HCT116 (cell line): ENCODE measurements at regions not wholly inside any gene's neighbourhood (a gene's known extent, or its start where the extent isn't known, plus 50 kb on each side); places are given as distances from the start of the nearest gene placed in this dataset.

ENCODE experiments used
- ATAC-seq: fragments of 200-7000 bp; cut with Tn5 transposase; 2 replicates; pipeline ENCODE4 v1.9.1; 2020; ENCODE audit warnings: mild to moderate bottlenecking, moderate library complexity
- BruUV-seq: library from RNA; stranded (reverse); fragments of 400-500 nt; replicated peaks from 2 replicates; lab custom pipeline; 2021; lab: Mats Ljungman, UMichigan
- CTCF ChIA-PET: fragments of 300-600 bp; sonication (Branson Sonifier 250); formaldehyde crosslinking; loops from one replicate; lab custom pipeline; 2021; ENCODE audit warnings: antibody characterized with exemption; lab: Charles Lee
- POLR2A ChIA-PET: fragments of 300-600, 350-600 bp; sonication (Branson Sonifier 250); formaldehyde crosslinking; loops from one replicate; lab custom pipeline; 2021; ENCODE audit warnings: antibody characterized with exemption; lab: Charles Lee
- RAD21 ChIA-PET, 2 experiments: fragments of 300-600 bp; sonication (Branson Sonifier 250); formaldehyde crosslinking; loops; one replicate each; lab custom pipeline; 2023; ENCODE audit warnings: low total read pairs in 2 of 2; ENCODE audit not compliant: uncharacterized antibody in 2 of 2, unreplicated experiment in 2 of 2, low non-redundant PET in 1 of 2; lab: Charles Lee
- DNase-seq: peaks from one replicate; pipeline ENCODE4 v3.0.0-alpha.2; 2010; ENCODE audit warnings: low read depth, low spot score
- H2AFZ ChIP-seq: fragments of 200-600 bp; shearing (Covaris generic), sonication (generic); 2 replicates; pipeline ENCODE4 v1.6.1; 2017; ENCODE audit warnings: low read depth, mixed run types, mixed read lengths, antibody characterized with exemption, low read length; ENCODE audit not compliant: poor library complexity, severe bottlenecking
- H3K27ac ChIP-seq: 2 replicates; pipeline ENCODE4 v1.5.1; 2012; ENCODE audit warnings: low read depth, low read length
- H3K27me3 ChIP-seq: fragments of 200-600 bp; sonication (generic); 2 replicates; pipeline ENCODE4 v1.6.1; 2016; ENCODE audit warnings: mixed run types, low read length, mixed read lengths; ENCODE audit not compliant: insufficient read depth
- H3K36me3 ChIP-seq, 2 experiments: fragments of 200-500 bp in 1 of 2; fragments of 200-600 bp in 1 of 2; sonication (Bioruptor generic) in 1 of 2; sonication (generic) in 1 of 2; 2 replicates each; pipeline versions ENCODE4 v1.5.1 to v1.6.1; 2014 to 2016; ENCODE audit warnings: low read length in 2 of 2, inconsistent platforms in 1 of 2, mixed read lengths in 1 of 2, mixed run types in 1 of 2; ENCODE audit not compliant: insufficient read depth in 2 of 2, control insufficient read depth in 1 of 2
- H3K4me1 ChIP-seq, 2 experiments: fragments of 200-600 bp in 1 of 2; sonication (generic) in 1 of 2; 2 replicates each; pipeline versions ENCODE4 v1.5.1 to v1.6.1; 2012 to 2017; ENCODE audit warnings: low read length in 2 of 2, inconsistent platforms in 1 of 2, mild to moderate bottlenecking in 1 of 2, mixed read lengths in 1 of 2, mixed run types in 1 of 2, moderate library complexity in 1 of 2; ENCODE audit not compliant: insufficient read depth in 2 of 2, control insufficient read depth in 1 of 2
- H3K4me2 ChIP-seq: fragments of 200-600 bp; sonication (generic); 2 replicates; pipeline ENCODE4 v1.6.1; 2017; ENCODE audit warnings: mixed run types, low read length, mixed read lengths
- H3K4me3 ChIP-seq, 2 experiments: fragments of 200-600 bp in 1 of 2; sonication (generic) in 1 of 2; replicated peaks in 1 of 2; 2 replicates each; pipeline ENCODE4 v1.5.1; 2011 to 2016; ENCODE audit warnings: low read length in 2 of 2, control low read depth in 1 of 2, low read depth in 1 of 2, mild to moderate bottlenecking in 1 of 2, mixed read lengths in 1 of 2, mixed run types in 1 of 2
- H3K79me2 ChIP-seq: fragments of 200-600 bp; sonication (generic); 2 replicates; pipeline ENCODE4 v1.6.1; 2017; ENCODE audit warnings: mild to moderate bottlenecking, mixed run types, low read length, moderate library complexity, mixed read lengths; ENCODE audit not compliant: insufficient read depth
- H3K9ac ChIP-seq: fragments of 200-600 bp; sonication (generic); 2 replicates; pipeline ENCODE4 v1.6.1; 2016; ENCODE audit warnings: low read length, mixed read lengths
- H3K9me2 ChIP-seq: fragments of 200-600 bp; sonication (generic), shearing (Covaris generic); 2 replicates; pipeline ENCODE4 v1.6.1; 2017; ENCODE audit warnings: mixed run types, mild to moderate bottlenecking, moderate library complexity; ENCODE audit not compliant: insufficient read depth
- H3K9me3 ChIP-seq, 2 experiments: fragments of 200-500 bp in 1 of 2; fragments of 200-600 bp in 1 of 2; sonication (Bioruptor generic) in 1 of 2; sonication (generic) in 1 of 2; 2 replicates each; pipeline ENCODE4 v1.6.1; 2014 to 2017; ENCODE audit warnings: low read length in 2 of 2, mixed read lengths in 2 of 2, inconsistent platforms in 1 of 2, low read depth in 1 of 2, mild to moderate bottlenecking in 1 of 2, mixed run types in 1 of 2, moderate library complexity in 1 of 2; ENCODE audit not compliant: control insufficient read depth in 1 of 2, insufficient read depth in 1 of 2
- H4K20me1 ChIP-seq: fragments of 200-600 bp; sonication (generic), shearing (Covaris generic); 2 replicates; pipeline ENCODE4 v1.6.1; 2017; ENCODE audit warnings: mixed run types, mild to moderate bottlenecking, moderate library complexity; ENCODE audit not compliant: insufficient read depth
- CBX3 ChIP-seq: IDR thresholded peaks from 2 replicates; pipeline ENCODE4 v1.6.1; 2012; ENCODE audit warnings: low read depth
- CEBPB ChIP-seq: IDR thresholded peaks from 2 replicates; pipeline ENCODE4 v1.6.1; 2012; ENCODE audit warnings: low read depth
- ELF1 ChIP-seq: IDR thresholded peaks from 2 replicates; pipeline ENCODE4 v1.6.1; 2012; ENCODE audit warnings: low read depth, borderline replicate concordance
- FOSL1 ChIP-seq: IDR thresholded peaks from 2 replicates; pipeline ENCODE4 v1.6.1; 2012; ENCODE audit warnings: low read depth
- JUND ChIP-seq: IDR thresholded peaks from 2 replicates; pipeline ENCODE4 v1.6.1; 2012
- POLR2A ChIP-seq: IDR thresholded peaks from 2 replicates; pipeline ENCODE4 v1.7.0; 2011; ENCODE audit warnings: borderline replicate concordance; ENCODE audit not compliant: insufficient read depth, insufficient read length; ENCODE audit errors: extremely low read depth
- SP1 ChIP-seq: IDR thresholded peaks from 2 replicates; pipeline ENCODE4 v1.6.1; 2012; ENCODE audit warnings: low read depth
- SRF ChIP-seq: IDR thresholded peaks from 2 replicates; pipeline ENCODE4 v1.6.1; 2012; ENCODE audit warnings: low read depth
- TCF7L2 ChIP-seq: IDR thresholded peaks from 2 replicates; pipeline ENCODE4 v1.7.0; 2011; ENCODE audit warnings: borderline replicate concordance, inconsistent platforms; ENCODE audit not compliant: insufficient read depth, insufficient read length; ENCODE audit errors: extremely low read depth
- intact Hi-C: fragments of 100-400 bp; cut with micrococcal nuclease; formaldehyde crosslinking; loops from 2 replicates; pipeline ENCODE4 v1.10.0; 2022
- TF ChIP-seq, protein P1 (sequence below), 3 experiments: fragments of 200-600 bp in 1 of 3; sonication (generic) in 1 of 3; IDR thresholded peaks in 2 of 3; conservative IDR thresholded peaks in 1 of 3; 2 replicates each; pipeline ENCODE4 v1.5.1; 2012 to 2017; ENCODE audit warnings: low read depth in 2 of 3, low read length in 2 of 3, antibody characterized with exemption in 1 of 3, borderline replicate concordance in 1 of 3, control low read depth in 1 of 3, mild to moderate bottlenecking in 1 of 3, mixed read lengths in 1 of 3, mixed run types in 1 of 3, moderate library complexity in 1 of 3; ENCODE audit not compliant: insufficient read depth in 1 of 3
- TF ChIP-seq, protein P2 (sequence below): IDR thresholded peaks from 2 replicates; pipeline ENCODE4 v1.6.1; 2012; ENCODE audit warnings: low read depth
- TF ChIP-seq, protein P3 (sequence below): IDR thresholded peaks from 2 replicates; pipeline ENCODE4 v1.6.1; 2012
- TF ChIP-seq, protein P4 (sequence below): IDR thresholded peaks from 2 replicates; pipeline ENCODE4 v1.6.1; 2012

DNA sequence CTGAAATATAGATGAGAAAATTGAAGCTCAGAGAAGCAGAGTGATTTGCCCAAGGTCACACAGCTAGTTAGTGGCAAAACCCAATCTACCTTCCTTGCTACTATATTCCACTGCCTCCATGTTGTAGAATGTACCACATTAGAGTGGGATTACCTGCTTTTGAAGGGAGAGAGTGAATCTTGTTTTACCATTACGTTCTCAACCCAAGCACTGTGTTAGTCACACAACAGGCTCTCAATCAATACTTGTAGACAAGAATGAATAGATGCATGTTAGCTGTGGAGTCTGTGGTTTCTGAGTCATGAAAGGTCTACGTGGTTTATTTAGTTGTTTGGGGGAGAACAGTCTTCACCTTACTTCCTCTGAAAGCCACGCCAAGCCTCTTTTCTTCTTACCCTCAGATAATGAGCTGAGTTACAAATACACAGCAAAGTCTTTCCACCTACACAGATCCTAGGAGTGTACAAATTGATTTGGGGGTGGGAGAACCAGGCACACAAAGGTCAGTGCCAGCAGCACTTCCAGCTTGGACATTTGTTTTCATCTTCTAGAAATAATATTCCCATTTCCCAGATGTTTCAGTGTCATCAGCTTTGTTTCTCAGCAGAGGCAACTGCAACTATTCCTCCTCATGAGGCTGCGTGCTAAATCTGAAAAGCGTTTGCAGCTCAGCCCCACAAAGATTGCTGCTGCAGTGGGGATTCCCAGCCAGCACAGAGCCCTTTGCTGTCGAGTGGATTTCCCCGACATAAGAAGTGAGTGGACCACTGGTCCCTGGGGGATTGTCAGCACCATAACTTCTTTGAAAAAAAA, 71.5 kb upstream of the ADO start (continued):
- TF ChIP-seq, protein P1, sequence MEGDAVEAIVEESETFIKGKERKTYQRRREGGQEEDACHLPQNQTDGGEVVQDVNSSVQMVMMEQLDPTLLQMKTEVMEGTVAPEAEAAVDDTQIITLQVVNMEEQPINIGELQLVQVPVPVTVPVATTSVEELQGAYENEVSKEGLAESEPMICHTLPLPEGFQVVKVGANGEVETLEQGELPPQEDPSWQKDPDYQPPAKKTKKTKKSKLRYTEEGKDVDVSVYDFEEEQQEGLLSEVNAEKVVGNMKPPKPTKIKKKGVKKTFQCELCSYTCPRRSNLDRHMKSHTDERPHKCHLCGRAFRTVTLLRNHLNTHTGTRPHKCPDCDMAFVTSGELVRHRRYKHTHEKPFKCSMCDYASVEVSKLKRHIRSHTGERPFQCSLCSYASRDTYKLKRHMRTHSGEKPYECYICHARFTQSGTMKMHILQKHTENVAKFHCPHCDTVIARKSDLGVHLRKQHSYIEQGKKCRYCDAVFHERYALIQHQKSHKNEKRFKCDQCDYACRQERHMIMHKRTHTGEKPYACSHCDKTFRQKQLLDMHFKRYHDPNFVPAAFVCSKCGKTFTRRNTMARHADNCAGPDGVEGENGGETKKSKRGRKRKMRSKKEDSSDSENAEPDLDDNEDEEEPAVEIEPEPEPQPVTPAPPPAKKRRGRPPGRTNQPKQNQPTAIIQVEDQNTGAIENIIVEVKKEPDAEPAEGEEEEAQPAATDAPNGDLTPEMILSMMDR (IDR thresholded peaks at IDR 0.05 in 2 of 3, conservative IDR thresholded peaks at IDR 0.05 in 1 of 3; ENCODE audit: borderline replicate concordance in 1 of 3, insufficient read depth in 1 of 3, low read depth in 2 of 3, low read length in 2 of 3) = no peak
- TF ChIP-seq TCF7L2 = no peak

DNA sequence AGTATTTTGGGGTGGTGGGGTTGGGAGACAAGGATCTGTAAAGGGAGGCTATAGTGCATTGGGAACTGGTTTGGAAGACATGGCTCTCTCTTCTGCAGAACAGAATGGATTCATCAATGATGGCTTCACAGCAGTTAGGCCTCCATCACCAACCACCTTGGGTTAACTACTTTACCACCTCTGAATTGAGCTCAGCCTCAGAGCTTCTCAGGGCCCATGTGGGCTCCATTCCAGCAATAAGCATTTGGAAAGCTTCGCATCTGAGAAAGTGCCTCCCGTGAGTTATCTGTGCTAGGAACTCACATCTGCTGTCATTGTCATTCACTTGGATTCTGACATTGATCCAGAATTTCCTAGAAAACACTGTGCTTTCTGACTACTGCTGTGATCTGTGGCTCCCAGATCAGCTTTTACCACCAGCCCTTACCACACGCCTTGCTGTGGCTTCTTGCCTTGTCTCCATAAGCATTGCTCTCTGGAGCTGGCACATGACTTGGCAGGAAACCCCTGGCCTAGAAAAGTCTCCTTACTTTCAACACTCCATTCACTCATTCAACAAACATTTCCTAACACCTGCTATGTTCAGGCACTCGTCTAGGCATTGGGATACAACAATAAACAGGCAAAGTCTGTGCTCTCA, 70.7 kb upstream of the ADO start:
- intact Hi-C loops = no loop called here
- Histone ChIP-seq H3K9me3 (no peaks in the 10 kb centered on the region), H3K4me1 (peaks cover 4 to 28% of the 10 kb centered on the region in 2 experiments; a peak in 3 of 4 replicates), H3K36me3 (no peaks in the 10 kb centered on the region), H3K27me3 (peaks cover 46% of the 10 kb centered on the region), H3K4me2 (no peak overlapping the region), H3K4me3 (no peak overlapping the region), H2AFZ (no peak overlapping the region), H4K20me1 (no peaks in the 10 kb centered on the region), H3K79me2 (no peaks in the 10 kb centered on the region), H3K27ac (no peak overlapping the region), H3K9ac (no peak overlapping the region), H3K9me2 (no peaks in the 10 kb centered on the region)
- ATAC-seq (no peak), DNase-seq (no peak)
- POLR2A ChIA-PET = no interaction called here
- no TSS peak for BruUV-seq
- CTCF ChIA-PET = no interaction called here
- TF ChIP-seq, protein P2, sequence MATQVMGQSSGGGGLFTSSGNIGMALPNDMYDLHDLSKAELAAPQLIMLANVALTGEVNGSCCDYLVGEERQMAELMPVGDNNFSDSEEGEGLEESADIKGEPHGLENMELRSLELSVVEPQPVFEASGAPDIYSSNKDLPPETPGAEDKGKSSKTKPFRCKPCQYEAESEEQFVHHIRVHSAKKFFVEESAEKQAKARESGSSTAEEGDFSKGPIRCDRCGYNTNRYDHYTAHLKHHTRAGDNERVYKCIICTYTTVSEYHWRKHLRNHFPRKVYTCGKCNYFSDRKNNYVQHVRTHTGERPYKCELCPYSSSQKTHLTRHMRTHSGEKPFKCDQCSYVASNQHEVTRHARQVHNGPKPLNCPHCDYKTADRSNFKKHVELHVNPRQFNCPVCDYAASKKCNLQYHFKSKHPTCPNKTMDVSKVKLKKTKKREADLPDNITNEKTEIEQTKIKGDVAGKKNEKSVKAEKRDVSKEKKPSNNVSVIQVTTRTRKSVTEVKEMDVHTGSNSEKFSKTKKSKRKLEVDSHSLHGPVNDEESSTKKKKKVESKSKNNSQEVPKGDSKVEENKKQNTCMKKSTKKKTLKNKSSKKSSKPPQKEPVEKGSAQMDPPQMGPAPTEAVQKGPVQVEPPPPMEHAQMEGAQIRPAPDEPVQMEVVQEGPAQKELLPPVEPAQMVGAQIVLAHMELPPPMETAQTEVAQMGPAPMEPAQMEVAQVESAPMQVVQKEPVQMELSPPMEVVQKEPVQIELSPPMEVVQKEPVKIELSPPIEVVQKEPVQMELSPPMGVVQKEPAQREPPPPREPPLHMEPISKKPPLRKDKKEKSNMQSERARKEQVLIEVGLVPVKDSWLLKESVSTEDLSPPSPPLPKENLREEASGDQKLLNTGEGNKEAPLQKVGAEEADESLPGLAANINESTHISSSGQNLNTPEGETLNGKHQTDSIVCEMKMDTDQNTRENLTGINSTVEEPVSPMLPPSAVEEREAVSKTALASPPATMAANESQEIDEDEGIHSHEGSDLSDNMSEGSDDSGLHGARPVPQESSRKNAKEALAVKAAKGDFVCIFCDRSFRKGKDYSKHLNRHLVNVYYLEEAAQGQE = no peak
- TF ChIP-seq SP1 (no peak), CBX3 (no peak), TCF7L2 (no peak), FOSL1 (no peak), POLR2A (no peak), JUND (no peak), ELF1 (no peak), SRF (no peak), CEBPB (no peak)
- TF ChIP-seq, protein P3, sequence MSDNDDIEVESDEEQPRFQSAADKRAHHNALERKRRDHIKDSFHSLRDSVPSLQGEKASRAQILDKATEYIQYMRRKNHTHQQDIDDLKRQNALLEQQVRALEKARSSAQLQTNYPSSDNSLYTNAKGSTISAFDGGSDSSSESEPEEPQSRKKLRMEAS = no peak
- TF ChIP-seq, protein P1 (IDR thresholded peaks at IDR 0.05 in 2 of 3, conservative IDR thresholded peaks at IDR 0.05 in 1 of 3; ENCODE audit: borderline replicate concordance in 1 of 3, insufficient read depth in 1 of 3, low read depth in 2 of 3, low read length in 2 of 3) = no peak
- TF ChIP-seq, protein P4, sequence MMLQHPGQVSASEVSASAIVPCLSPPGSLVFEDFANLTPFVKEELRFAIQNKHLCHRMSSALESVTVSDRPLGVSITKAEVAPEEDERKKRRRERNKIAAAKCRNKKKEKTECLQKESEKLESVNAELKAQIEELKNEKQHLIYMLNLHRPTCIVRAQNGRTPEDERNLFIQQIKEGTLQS = no peak
- RAD21 ChIA-PET = no interaction called here
